Mesodermal cell (in vitro differentiated cells): ENCODE measurements at regions not wholly inside any gene's neighbourhood (a gene's known extent, or its start where the extent isn't known, plus 50 kb on each side); places are given as distances from the start of the nearest gene placed in this dataset.
A peak's percentile ranks its signal among the peaks of the same experiment; 100 is the strongest.

Experiments used
- H3K27ac ChIP-seq: 2 replicates; pipeline ENCODE4 v1.7.0; 2013; ENCODE audit warnings: mild to moderate bottlenecking, low read depth, low read length, moderate library complexity; ENCODE audit not compliant: severe bottlenecking
- H3K36me3 ChIP-seq: 2 replicates; pipeline ENCODE4 v1.7.1; 2013; ENCODE audit warnings: mild to moderate bottlenecking, low read length, moderate library complexity; ENCODE audit not compliant: control insufficient read depth, insufficient read depth
- H3K4me1 ChIP-seq: one replicate; pipeline ENCODE4 v1.7.1; 2013; ENCODE audit warnings: mild to moderate bottlenecking, low read length; ENCODE audit not compliant: insufficient read depth, control insufficient read depth, poor library complexity, severe bottlenecking
- H3K4me3 ChIP-seq: 2 replicates; pipeline ENCODE4 v1.7.0; 2013; ENCODE audit warnings: low read length, control low read depth, mild to moderate bottlenecking; ENCODE audit not compliant: insufficient read depth, poor library complexity, severe bottlenecking; ENCODE audit errors: extremely low read depth
- H3K9me3 ChIP-seq: 2 replicates; pipeline ENCODE4 v1.7.1; 2013; ENCODE audit warnings: mild to moderate bottlenecking, low read length, moderate library complexity; ENCODE audit not compliant: control insufficient read depth
- WGBS, 2 experiments: methylation state at CpG; one replicate each; pipeline ENCODE4 v1.1.5; 2013; ENCODE audit warnings: missing lambda C conversion rate in 2 of 2; ENCODE audit not compliant: insufficient coverage in 2 of 2; 5-methylcytosine and 5-hydroxymethylcytosine counted together

DNA sequence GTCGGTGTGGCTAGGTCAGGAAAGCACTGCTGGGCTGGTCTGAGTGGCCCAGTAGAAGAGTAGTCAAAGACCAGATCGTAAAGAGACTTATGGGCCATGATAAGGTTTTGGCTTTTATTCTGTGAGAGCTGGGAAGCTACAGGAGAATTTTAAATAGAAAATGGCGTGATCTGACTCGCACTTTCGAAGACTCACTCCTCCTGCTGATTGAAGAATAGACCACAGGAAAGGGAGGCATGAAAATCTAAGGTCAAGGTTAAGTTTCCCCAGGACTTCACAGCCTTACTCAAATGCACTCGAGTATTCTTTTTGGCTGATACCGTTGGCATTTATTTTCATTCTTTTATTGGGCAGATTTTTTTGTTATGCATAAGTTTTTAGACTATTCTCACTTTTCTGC is 231.4 kb upstream of the ANKRD50 start:
- no peaks in the 10 kb centered on the region for H3K9me3 ChIP-seq
- H3K27ac ChIP-seq: no peak overlapping the region
- H3K4me1 ChIP-seq: peaks cover 3% of the 10 kb centered on the region
- WGBS, 2 experiments: 72 to 84% methylated on average over 5 of the region's 7 CpGs
- H3K36me3 ChIP-seq: no peaks in the 10 kb centered on the region
- H3K4me3 ChIP-seq: no peak overlapping the region

DNA sequence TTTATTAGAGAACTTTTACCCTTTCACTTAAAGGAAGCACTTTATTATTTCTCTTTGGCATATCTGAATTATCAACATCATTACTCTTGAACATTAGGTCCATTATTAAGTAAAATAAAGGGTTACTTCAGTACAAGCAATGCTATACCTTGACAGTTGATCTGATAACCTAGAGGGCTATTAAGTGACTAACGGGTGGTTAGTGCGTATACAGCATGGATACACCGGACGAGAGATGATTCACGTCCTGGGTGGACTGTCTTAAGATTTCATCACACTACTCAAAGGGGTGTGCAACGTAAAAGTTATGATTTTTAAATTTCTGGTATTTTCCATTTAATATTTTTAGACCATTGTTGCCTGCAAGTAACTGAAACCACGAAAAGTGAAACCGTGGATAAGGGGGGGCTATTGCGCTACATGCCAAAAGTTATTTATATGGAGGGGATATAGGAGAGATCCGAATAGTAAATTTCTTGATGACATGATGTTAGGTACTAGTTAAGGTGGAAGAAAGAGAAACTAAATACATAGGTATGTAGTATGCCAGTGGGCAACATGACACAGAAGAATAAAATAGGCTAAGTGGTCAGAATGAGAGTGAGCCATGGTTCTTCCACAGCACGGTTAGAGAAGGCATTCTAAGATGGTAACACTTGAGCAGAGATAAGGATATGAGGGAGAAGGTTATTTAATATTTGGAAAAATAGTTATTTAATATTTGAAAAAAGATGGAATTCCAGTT is 230.8 kb upstream of the ANKRD50 start:
- no peaks in the 10 kb centered on the region for H3K9me3 ChIP-seq
- no peak overlapping the region for H3K27ac ChIP-seq
- 95 to 96% methylated on average over 5 to 10 of the region's 11 CpGs for WGBS, 2 experiments

DNA sequence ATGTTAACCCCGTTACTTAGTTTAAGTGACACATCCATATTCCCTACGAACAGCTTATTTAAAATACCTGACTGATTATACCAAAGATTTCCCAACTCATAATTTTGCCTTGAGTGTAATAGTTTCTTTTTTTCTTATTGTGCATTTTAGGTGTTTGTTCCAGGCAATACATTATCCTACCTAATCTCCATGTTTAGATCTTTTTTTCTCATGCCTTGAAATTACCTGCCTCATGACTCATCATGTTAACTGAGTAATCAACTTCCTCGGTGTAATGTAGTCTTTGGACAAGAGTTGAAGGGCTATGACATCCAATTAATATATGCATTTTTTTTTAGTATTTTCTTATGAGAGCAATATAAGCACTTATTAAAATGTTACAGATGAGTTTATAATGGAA is 228.7 kb upstream of the ANKRD50 start:
- no peak overlapping the region for H3K27ac ChIP-seq
- no peaks in the 10 kb centered on the region for H3K9me3 ChIP-seq
- peaks cover 3% of the 10 kb centered on the region for H3K4me1 ChIP-seq
- H3K4me3 ChIP-seq: no peak overlapping the region
- WGBS, 2 experiments: 80 to 95% methylated on average over 1 to 2 of the region's 3 CpGs
- H3K36me3 ChIP-seq: no peaks in the 10 kb centered on the region

More for the DNA sequence above, 230.8 kb upstream of the ANKRD50 start:
- H3K4me3 ChIP-seq: no peak overlapping the region
- peaks cover 3% of the 10 kb centered on the region for H3K4me1 ChIP-seq
- H3K36me3 ChIP-seq: no peaks in the 10 kb centered on the region

DNA sequence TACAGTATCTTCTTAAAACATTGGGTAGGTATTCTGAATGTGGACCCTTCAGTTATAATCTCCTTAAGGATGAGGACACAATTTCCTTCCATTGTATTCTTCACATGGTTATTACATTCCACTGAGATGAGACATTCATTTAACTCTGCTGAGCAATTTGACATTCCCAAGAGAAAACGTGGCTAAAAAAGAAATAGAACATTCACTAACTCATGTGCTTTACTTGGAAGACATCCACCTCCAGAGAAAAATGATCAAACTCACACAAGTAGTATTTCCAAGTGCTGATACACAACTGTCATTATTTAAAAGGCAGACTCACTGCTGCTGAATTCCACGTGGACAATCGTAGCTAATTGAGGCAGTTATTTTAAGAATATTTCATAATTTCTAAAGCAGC is 227.9 kb upstream of the ANKRD50 start:
- WGBS, 2 experiments: 17 to 44% methylated on average over 1 of the region's 3 CpGs
- Histone ChIP-seq H3K4me3 (no peak overlapping the region), H3K9me3 (no peaks in the 10 kb centered on the region), H3K4me1 (peaks cover 3% of the 10 kb centered on the region), H3K36me3 (no peaks in the 10 kb centered on the region), H3K27ac (peak overlapping the region; percentile 69)

DNA sequence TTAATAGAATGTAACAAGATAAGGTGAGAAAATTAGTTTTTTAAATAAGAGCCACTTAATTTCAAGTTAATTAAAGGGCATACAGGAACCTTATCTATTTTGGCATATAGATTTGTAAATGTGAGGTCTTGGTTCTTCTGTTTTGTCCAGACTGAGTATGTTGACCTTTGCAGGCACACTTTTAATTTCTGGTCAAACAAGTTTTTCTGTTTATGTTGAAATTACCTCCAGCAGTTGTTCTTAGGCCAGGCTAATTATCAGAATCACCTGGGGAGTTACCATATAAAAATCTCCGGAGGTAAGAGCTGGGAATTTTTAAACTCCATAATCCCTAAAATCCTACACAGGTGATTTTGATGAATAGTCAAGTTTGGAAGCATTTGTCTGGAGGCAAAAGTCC is 227.4 kb upstream of the ANKRD50 start:
- Histone ChIP-seq H3K36me3 (no peaks in the 10 kb centered on the region), H3K4me3 (no peak overlapping the region), H3K9me3 (no peaks in the 10 kb centered on the region), H3K4me1 (peaks cover 3% of the 10 kb centered on the region), H3K27ac (peak overlapping the region; percentile 69)
- WGBS, 2 experiments: no CpG with 5 or more reads among the region's 1 CpG

DNA sequence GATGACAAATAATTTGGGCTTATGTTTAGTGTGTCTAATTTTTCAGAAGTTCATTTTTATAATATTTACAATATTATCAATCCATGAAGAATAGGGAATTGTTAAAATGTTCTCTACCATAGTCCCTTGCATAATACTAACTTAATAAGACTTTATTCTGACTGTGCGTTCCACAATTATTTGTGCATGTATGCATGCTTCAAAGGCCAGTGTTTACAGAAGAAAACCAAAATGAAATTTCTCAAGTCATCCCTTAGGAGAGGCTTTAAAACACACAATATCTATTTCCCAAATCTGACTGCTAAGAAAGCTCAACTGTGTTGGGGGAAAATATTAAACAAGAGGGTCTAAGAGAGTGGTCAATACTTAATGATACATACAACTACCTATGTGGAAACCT is 226.3 kb upstream of the ANKRD50 start:
- Histone ChIP-seq H3K36me3 (no peaks in the 10 kb centered on the region), H3K9me3 (no peaks in the 10 kb centered on the region), H3K27ac (no peak overlapping the region), H3K4me3 (no peak overlapping the region), H3K4me1 (peaks cover 3% of the 10 kb centered on the region)
- 100% methylated on average over 1 of the region's 1 CpG; no CpG with 5 or more reads in 1 of the 2 experiments for WGBS, 2 experiments

DNA sequence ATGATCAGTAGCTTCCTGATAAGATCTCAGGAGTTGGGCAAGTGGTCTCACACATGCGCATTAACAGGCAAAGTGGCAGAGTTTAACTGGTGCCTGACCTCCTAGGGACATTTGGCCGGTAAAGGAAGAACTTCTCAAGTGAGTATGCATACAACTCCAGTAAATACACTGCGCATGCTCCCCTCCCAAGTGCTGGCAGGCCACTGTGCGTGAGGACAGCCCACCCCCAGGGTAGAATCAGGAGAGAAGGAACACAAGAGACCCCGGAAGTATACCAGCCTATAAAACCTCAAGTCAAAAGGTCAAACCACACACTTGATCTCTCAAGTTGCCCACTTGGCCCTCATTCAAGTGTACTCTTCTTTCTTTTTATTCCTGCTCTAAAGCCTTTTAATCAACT is 225.5 kb upstream of the ANKRD50 start:
- H3K4me1 ChIP-seq: peaks cover 3% of the 10 kb centered on the region

DNA sequence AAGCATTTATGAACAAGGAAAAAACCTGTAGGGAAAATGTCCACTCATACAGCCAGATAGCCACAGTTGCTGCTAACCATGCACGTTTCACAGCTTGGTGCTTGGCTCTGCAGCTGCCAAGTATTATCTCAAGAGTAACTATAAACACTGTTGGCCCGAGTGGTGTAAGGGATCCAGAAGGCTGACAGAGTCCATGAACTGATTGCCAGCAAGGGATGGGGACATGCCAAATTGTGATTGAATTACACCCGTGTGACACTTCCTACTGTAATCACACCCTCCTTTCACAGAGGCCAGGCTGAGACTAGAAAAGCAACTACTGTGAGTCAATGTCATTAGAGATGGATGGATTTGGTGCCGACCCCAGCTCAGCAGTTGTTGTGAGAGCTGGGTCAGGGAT is 223.9 kb upstream of the ANKRD50 start:
- H3K9me3 ChIP-seq: no peaks in the 10 kb centered on the region
- no peak overlapping the region for H3K4me3 ChIP-seq
- no peaks in the 10 kb centered on the region for H3K36me3 ChIP-seq
- no peak overlapping the region for H3K27ac ChIP-seq
- WGBS, 2 experiments: 63 to 85% methylated on average over 2 of the region's 4 CpGs
- H3K4me1 ChIP-seq: peaks cover 3% of the 10 kb centered on the region

More for the DNA sequence above, 225.5 kb upstream of the ANKRD50 start:
- Histone ChIP-seq H3K9me3 (no peaks in the 10 kb centered on the region), H3K4me3 (no peak overlapping the region), H3K27ac (no peak overlapping the region), H3K36me3 (no peaks in the 10 kb centered on the region)
- 50 to 61% methylated on average over 2 to 4 of the region's 5 CpGs for WGBS, 2 experiments

DNA sequence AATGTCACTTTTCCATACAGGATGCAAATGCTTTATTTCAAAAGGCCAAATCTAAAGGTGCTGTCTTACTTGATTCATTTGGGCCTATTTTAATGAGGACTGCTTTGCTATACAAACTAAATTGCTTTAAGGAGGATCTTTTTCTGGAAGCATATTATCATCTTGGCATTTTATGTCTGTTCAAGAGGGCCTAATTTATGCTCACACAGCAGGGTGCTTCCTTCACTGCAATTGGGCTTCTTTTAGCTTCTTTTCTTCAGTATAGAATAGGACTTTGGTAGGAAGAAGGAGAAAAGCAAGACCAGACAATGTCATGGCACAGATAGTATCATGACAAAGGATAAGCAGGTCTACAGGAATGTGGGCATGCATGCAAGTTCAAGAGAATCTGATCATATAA is 222.4 kb upstream of the ANKRD50 start:
- no peak overlapping the region for H3K27ac ChIP-seq
- H3K4me3 ChIP-seq: no peak overlapping the region
- H3K4me1 ChIP-seq: no peaks in the 10 kb centered on the region
- no peaks in the 10 kb centered on the region for H3K36me3 ChIP-seq
- no peaks in the 10 kb centered on the region for H3K9me3 ChIP-seq

DNA sequence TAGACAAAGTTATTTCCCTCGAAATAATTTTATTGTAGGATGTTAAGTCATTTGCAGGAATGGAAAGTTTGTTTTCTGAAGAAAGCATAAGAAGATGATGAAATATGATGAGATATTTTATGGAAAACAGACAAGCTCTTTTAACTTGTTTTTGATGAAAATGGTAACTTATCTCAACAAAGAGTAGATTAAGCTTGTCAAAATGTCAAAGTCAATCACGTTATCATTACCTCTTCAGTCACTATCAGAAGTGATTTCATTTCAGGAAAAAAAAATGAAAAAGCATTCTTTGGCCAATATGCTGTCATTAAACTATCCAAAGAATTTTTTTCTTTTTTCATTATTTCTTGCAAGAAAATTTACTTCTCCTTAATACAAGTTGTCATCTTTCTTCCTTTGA is 221.0 kb upstream of the ANKRD50 start:
- Histone ChIP-seq H3K4me3 (no peak overlapping the region), H3K36me3 (no peaks in the 10 kb centered on the region), H3K4me1 (no peaks in the 10 kb centered on the region), H3K27ac (no peak overlapping the region), H3K9me3 (no peaks in the 10 kb centered on the region)
- WGBS, 2 experiments: 89% methylated on average over 1 of the region's 2 CpGs; no CpG with 5 or more reads in 1 of the 2 experiments

DNA sequence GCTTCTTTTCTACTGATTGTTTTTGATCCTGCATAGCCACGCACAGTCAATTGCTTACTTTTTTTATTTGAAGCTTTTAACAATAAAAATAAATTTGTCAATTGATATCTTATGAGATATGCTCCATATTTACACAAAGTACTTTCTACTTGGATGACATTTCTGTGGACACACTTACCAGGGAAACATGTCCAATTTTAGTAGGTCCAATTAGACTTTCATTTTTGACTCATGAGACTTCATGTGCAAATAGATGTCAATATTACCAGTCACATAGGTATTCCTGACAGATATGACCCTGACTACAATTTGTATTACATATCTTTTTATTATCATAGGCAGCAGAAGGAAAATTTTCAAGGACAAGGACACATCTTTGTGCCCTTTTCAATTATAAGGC is 219.9 kb upstream of the ANKRD50 start:
- no CpG with 5 or more reads among the region's 1 CpG for WGBS, 2 experiments
- H3K4me1 ChIP-seq: no peaks in the 10 kb centered on the region

More for the DNA sequence above, 219.9 kb upstream of the ANKRD50 start:
- H3K9me3 ChIP-seq: no peaks in the 10 kb centered on the region
- H3K36me3 ChIP-seq: no peaks in the 10 kb centered on the region
- H3K4me3 ChIP-seq: no peak overlapping the region
- no peak overlapping the region for H3K27ac ChIP-seq
